Heart left ventricle (tissue), 13 donors: ENCODE measurements at regions not wholly inside any gene's neighbourhood (a gene's known extent, or its start where the extent isn't known, plus 50 kb on each side); places are given as distances from the start of the nearest gene placed in this dataset.

ENCODE experiments used
- CTCF ChIP-seq, 12 donors: fragments of 200-600 bp; sonication (generic) in 4 of 12; IDR thresholded peaks; one replicate each; pipeline versions ENCODE4 v1.5.0 to v1.8.0; 2018 to 2022; ENCODE audit warnings: antibody characterized with exemption in 12 of 12, mild to moderate bottlenecking in 5 of 12
- POLR2A ChIP-seq, 2 donors: fragments of 450-650 bp; IDR thresholded peaks; one replicate each; pipeline ENCODE4 v1.6.1; 2017; ENCODE audit warnings: antibody characterized with exemption in 2 of 2, mild to moderate bottlenecking in 2 of 2, moderate library complexity in 2 of 2
- donor health status: ischemic (EF 13 %, LVEDD 7.1; RV severe dilation, severe dysfunction).
- donor health status: DM: no; HTN: yes; CAD: no.
- donor health status: DM: no; HTN: no; CAD: no.
- donor health status: ischemic (EF 25% LVEDD 6.9; RV normal size, moderate dysfunction).
- donor health status: ischemic (EF 25% LVEDD 5.7; RV mildly dilated, moderate dysfunction).
- donor health status: ischemic (EF 35%, LVEDD 5.7; RV mildly dilated, moderate dysfunction).
- donor health status: nonischemic (EF 11% LVEDD 7.7; RV severe dilation, severe dysfunction).
- donor health status: DM: yes; HTN: yes; CAD: no.
- donor health status: PGD.
- donor health status: ischemic (EF 29% LVEDD 5.4; RV normal size, mild dysfunction).
- donor health status: nonischemic (EF 23%, LVEDD 6.1; RV moderate dilation, normal function).

GRCh38 chr15:47340571-47340920 is 376.8 kb upstream of the SEMA6D start:
- TF ChIP-seq CTCF (IDR thresholded peaks at IDR 0.05) (no peak), POLR2A (IDR thresholded peaks at IDR 0.05) (no peak)
